ENCODE measurements at regions not wholly inside any gene's neighbourhood (a gene's known extent, or its start where the extent isn't known, plus 50 kb on each side); places are given as distances from the start of the nearest gene placed in this dataset.

DNA sequence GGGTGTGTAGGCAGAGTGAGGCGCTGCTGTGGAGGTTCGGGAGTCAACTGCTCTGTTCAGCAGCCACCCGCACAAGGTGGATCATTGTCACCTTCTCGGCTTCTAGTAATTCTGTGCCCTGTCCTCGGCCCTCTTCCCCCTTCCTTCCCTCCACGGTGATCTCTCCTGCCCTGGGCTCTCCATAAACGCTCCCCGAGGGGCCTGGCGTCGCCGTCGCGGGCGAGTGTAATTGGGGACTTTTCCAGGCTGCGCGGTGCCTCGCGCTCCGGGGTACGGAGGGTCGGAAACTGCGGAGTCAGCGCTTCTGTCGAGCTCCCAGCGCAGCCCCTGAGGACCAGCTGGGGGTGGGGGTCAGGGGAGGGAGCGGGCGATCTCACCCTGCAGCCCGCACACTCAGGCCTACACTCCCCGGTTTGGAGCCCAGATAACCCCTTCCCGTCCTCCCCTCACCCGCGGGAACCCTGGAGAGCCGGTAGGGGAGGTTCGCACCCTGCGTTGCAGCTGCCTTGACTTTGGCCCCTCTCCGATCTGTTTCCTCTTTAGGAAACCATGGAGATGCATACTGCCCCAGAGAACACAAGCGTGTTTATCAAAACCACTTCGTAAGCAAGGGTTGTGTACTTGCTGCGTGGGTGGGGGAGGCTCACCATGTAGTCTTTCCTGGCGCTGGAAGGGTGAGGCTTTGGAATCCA is 188.3 kb upstream of the ZNF618 start:
- peaks cover 16 to 19% of the 10 kb centered on the region in 2 donors for H3K27me3 ChIP-seq (ENCODE audit: control insufficient read depth in 1 of 2, insufficient read depth in 2 of 2, low read length in 2 of 2)
- H3K4me3 ChIP-seq (ENCODE audit: low read depth in 1 of 2, low read length in 2 of 2), result no peak overlapping the region
- no peaks in the 10 kb centered on the region for H3K4me1 ChIP-seq (ENCODE audit: insufficient read depth, low read length)
- H3K9ac ChIP-seq (ENCODE audit: low read length), result no peak overlapping the region
- no peaks in the 10 kb centered on the region for H3K36me3 ChIP-seq (ENCODE audit: insufficient read depth, low read length)
- H3K9me3 ChIP-seq (ENCODE audit: low read length), result no peaks in the 10 kb centered on the region
- H3K27ac ChIP-seq (ENCODE audit: low read depth, low read length), result no peak overlapping the region

DNA sequence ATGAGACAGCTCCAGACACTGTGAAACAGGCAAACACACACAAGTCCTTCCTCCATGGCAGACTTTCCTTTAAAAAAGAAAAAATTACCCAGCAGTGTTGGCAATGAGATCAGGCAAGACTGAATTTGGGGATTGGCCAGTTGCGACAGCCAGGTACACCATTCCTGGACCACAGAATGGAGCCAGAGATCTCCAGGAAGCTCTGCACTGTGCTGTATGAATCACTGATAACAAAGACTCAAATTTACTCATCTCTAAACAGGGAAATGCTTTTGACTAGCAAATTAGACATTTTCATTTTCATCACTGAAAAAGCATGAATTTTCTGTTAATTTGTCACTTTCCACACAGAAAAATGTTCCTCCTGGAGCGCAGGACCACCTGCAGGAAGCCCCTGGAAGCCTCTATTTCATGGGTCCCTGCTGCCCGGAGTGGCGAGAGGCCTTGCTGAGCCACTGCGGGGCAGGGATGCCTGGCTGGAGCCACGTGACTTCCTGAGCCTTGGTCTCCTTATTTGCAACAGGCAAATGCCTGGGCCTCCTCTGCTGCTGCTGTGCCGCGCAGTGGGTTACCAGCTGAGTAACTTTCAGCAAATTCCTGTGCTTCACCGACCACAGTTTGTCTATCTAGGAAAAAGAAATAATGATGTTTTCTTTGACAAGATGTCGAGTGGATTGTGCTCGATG is 185.9 kb upstream of the ZNF618 start:
- no peak overlapping the region for H3K4me3 ChIP-seq (ENCODE audit: low read depth in 1 of 2, low read length in 2 of 2)
- peaks cover 16 to 19% of the 10 kb centered on the region in 2 donors for H3K27me3 ChIP-seq (ENCODE audit: control insufficient read depth in 1 of 2, insufficient read depth in 2 of 2, low read length in 2 of 2)
- no peak overlapping the region for H3K9ac ChIP-seq (ENCODE audit: low read length)
- H3K9me3 ChIP-seq (ENCODE audit: low read length), result no peaks in the 10 kb centered on the region
- H3K36me3 ChIP-seq (ENCODE audit: insufficient read depth, low read length), result no peaks in the 10 kb centered on the region
- H3K4me1 ChIP-seq (ENCODE audit: insufficient read depth, low read length), result no peaks in the 10 kb centered on the region
- H3K27ac ChIP-seq (ENCODE audit: low read depth, low read length), result no peak overlapping the region

DNA sequence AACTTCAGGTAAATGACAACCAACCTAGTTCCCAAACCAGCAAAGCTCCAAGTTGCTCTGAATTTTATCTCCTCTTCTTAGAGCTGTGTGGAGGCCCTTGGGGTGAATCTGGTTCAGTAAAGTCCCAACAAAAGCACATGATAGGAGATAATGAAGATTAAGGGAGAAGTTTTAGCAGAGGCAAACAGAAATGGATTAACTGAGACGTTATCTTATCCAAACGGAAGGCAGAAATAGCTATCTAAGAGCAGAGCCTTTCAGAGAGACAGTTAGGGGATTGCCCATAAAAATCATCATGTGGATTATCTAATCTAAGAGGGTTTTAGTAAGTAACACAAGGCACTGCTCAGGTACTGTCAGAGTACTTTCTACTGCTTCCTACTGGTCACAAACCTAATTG is 183.9 kb upstream of the ZNF618 start:
- H3K36me3 ChIP-seq (ENCODE audit: insufficient read depth, low read length), result no peaks in the 10 kb centered on the region
- no peak overlapping the region for H3K27ac ChIP-seq (ENCODE audit: low read depth, low read length)
- no peak overlapping the region for H3K4me3 ChIP-seq (ENCODE audit: low read depth in 1 of 2, low read length in 2 of 2)
- no peaks in the 10 kb centered on the region for H3K9me3 ChIP-seq (ENCODE audit: low read length)
- no peaks in the 10 kb centered on the region for H3K4me1 ChIP-seq (ENCODE audit: insufficient read depth, low read length)
- peaks cover 15 to 17% of the 10 kb centered on the region in 2 donors for H3K27me3 ChIP-seq (ENCODE audit: control insufficient read depth in 1 of 2, insufficient read depth in 2 of 2, low read length in 2 of 2)
- no peak overlapping the region for H3K9ac ChIP-seq (ENCODE audit: low read length)

DNA sequence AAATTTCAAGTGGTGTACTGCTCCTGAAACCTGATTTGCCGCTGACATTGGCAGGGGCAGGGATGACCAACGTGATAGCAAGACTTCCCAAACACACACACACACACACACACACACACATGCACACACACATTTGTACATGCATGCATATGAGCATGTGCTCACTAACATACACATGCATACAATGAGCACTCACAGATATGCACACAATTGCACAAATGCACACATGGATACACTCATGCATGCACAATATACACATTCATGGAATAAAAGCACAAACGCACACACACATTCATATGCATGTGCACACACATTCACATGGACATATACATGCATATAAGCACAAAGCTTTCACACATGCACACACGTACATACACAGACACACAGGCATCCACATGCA is 181.2 kb upstream of the ZNF618 start:
- Histone ChIP-seq H3K4me3 (ENCODE audit: low read depth in 1 of 2, low read length in 2 of 2) (no peak overlapping the region), H3K36me3 (ENCODE audit: insufficient read depth, low read length) (no peaks in the 10 kb centered on the region), H3K27me3 (ENCODE audit: control insufficient read depth in 1 of 2, insufficient read depth in 2 of 2, low read length in 2 of 2) (no peaks in the 10 kb centered on the region), H3K27ac (ENCODE audit: low read depth, low read length) (no peak overlapping the region), H3K4me1 (ENCODE audit: insufficient read depth, low read length) (no peaks in the 10 kb centered on the region), H3K9me3 (ENCODE audit: low read length) (no peaks in the 10 kb centered on the region), H3K9ac (ENCODE audit: low read length) (no peak overlapping the region)

DNA sequence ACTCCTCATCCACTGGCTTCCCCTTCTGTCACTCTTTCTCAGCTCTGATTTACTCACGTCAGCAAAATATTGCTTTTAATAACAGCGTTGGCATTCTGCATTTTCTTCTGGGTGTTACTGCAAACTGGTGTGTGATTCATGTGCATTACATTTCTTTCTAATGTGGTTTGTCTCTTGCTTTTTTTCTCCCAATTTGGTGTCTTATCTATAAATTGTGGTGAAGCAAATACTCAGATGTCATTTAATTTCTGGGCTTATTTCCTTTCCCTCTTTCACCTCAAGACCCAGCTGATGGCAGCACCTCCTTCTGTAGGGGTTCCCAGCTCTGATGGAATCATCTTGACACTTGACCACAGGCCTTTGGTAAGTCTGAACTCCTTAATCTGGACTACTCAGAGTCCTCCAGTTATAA is 180.7 kb upstream of the ZNF618 start:
- no peak overlapping the region for H3K9ac ChIP-seq (ENCODE audit: low read length)
- H3K36me3 ChIP-seq (ENCODE audit: insufficient read depth, low read length), result no peaks in the 10 kb centered on the region
- H3K27ac ChIP-seq (ENCODE audit: low read depth, low read length), result no peak overlapping the region
- H3K9me3 ChIP-seq (ENCODE audit: low read length), result no peaks in the 10 kb centered on the region
- H3K4me1 ChIP-seq (ENCODE audit: insufficient read depth, low read length), result no peaks in the 10 kb centered on the region
- H3K4me3 ChIP-seq (ENCODE audit: low read depth in 1 of 2, low read length in 2 of 2), result no peak overlapping the region
- H3K27me3 ChIP-seq (ENCODE audit: control insufficient read depth in 1 of 2, insufficient read depth in 2 of 2, low read length in 2 of 2), result no peaks in the 10 kb centered on the region

DNA sequence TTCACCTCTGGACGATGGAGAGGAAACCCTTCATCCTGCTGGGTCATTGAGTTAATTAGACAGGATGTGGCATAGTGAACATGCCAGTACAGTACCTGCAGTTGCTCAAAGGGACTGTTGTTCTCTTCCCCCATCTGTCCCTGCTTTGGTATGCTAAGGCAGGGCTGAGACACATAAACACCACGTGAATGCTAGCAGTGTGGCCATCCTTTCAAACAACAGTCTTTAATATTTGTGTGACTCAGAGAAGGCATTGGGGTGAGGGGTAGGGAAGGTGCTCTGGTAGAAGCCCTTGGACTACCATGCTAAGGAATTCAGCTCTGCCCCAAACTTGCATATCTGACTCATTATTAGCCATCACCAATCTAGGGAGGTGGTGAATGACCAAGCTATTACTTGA is 180.2 kb upstream of the ZNF618 start:
- Histone ChIP-seq H3K4me1 (ENCODE audit: insufficient read depth, low read length) (no peaks in the 10 kb centered on the region), H3K27me3 (ENCODE audit: control insufficient read depth in 1 of 2, insufficient read depth in 2 of 2, low read length in 2 of 2) (no peaks in the 10 kb centered on the region), H3K9me3 (ENCODE audit: low read length) (no peaks in the 10 kb centered on the region), H3K4me3 (ENCODE audit: low read depth in 1 of 2, low read length in 2 of 2) (no peak overlapping the region), H3K9ac (ENCODE audit: low read length) (no peak overlapping the region), H3K27ac (ENCODE audit: low read depth, low read length) (no peak overlapping the region), H3K36me3 (ENCODE audit: insufficient read depth, low read length) (no peaks in the 10 kb centered on the region)

DNA sequence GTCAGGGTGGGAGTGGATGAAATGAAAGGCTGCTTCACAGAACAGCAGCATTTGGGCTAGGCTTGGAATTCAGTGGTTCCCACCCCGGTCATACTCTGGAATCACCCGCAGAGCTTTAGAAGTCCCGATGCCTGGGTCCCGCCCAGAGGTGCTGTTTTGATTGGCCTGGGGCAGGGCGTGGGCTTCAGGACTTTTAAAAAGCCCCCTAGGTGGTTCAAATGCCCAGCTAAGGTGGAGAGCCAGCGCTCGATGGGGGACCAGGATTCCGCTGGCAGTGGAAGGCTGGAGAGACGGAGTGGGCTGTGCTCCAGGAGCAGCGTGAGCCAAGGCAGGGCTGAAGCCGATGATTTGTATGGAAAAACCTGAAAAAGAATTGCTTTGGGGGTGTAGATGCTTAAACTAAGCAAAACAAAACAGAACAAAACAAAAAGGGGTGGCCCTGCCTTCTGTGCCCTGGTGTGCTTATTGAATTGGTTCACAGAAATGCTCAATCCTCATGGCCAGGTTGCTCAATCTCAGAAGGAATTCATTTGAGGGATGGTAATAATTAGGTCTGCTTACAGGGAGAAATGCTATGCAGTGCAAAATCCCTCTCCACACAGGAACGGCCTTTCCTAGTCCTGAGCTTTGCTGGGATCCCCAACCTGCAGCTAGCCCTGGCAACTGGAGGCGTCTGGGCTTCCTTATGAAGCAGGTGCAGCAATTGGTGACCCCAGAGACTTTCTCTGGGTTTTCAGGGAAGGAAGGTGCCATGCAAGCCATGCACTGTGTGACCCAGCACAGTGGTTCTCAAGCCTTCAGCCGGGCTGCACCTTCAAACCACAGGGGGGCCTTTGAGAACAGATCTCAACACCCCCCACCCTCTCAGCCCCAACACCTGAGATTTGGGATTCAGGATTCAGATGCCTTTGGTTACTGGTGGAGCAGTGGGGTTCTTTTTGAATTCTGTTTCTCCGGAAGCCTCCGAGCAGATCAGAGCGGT is 174.0 kb upstream of the ZNF618 start:
- no peak overlapping the region for H3K27ac ChIP-seq (ENCODE audit: low read depth, low read length)
- H3K4me1 ChIP-seq (ENCODE audit: insufficient read depth, low read length), result no peaks in the 10 kb centered on the region
- no peak overlapping the region for H3K4me3 ChIP-seq (ENCODE audit: low read depth in 1 of 2, low read length in 2 of 2)
- H3K9me3 ChIP-seq (ENCODE audit: low read length), result no peaks in the 10 kb centered on the region
- H3K9ac ChIP-seq (ENCODE audit: low read length), result no peak overlapping the region
- H3K27me3 ChIP-seq (ENCODE audit: control insufficient read depth in 1 of 2, insufficient read depth in 2 of 2, low read length in 2 of 2), result no peaks in the 10 kb centered on the region
- no peaks in the 10 kb centered on the region for H3K36me3 ChIP-seq (ENCODE audit: insufficient read depth, low read length)

DNA sequence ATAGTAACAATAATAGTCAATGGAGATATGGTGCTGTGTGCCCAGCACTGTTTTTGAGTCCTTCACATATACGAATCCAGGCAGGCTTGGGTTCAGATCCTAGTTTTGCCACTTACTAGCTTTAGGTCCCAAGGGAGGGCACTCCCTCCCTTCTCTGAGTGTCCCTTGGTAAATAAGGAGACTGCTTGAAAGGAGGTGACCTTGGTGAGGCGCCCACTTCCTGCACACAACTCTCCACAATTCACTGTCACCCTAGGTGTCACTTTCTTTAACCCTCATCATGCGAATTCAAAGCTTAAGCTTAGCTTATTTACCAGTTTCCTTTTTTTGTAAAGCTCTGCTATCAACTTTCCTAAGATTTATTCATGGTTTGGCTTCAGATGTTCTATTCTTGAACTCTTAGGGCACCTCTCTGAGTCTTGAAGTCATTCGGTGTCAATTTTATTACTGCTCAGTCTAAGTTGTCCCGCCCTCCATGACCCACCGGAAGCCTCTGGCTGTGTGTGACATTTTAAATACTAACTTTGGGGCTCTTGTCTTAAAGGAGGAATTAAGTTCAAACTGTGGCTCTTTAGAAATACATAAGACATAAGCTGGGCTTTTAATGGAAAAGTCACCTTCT is 170.7 kb upstream of the ZNF618 start:
- Histone ChIP-seq H3K9me3 (ENCODE audit: low read length) (no peaks in the 10 kb centered on the region), H3K4me1 (ENCODE audit: insufficient read depth, low read length) (no peaks in the 10 kb centered on the region), H3K4me3 (ENCODE audit: low read depth in 1 of 2, low read length in 2 of 2) (no peak overlapping the region), H3K36me3 (ENCODE audit: insufficient read depth, low read length) (no peaks in the 10 kb centered on the region), H3K9ac (ENCODE audit: low read length) (no peak overlapping the region), H3K27me3 (ENCODE audit: control insufficient read depth in 1 of 2, insufficient read depth in 2 of 2, low read length in 2 of 2) (no peaks in the 10 kb centered on the region), H3K27ac (ENCODE audit: low read depth, low read length) (no peak overlapping the region)

DNA sequence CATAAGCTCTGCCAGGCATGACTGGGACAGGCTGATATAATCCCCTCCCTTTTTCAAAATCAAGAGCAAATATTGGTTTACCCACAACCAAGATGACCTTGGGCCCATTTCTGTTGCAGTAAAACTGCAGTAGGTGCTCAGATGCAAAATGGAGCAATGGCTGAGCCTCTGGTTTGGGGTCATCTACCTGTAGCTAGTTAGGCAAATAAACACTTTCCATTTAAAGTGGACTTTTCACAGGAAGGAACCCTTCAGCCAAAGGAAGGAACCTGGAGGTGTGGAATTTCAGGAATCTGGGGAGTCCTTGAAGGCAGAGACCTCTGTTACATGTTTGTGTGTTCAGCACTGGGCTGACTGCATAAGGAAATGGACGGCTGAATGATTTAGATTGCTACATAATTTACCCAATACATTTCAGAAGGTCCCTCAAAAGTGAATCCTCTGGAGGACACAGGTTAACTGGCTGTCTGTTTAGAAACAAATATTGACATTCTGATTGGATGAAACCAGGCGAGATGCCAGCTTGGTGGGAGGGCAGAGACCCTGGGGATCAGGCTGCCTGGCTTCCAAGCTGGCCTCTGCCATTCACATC is 170.1 kb upstream of the ZNF618 start:
- Histone ChIP-seq H3K9me3 (ENCODE audit: low read length) (no peaks in the 10 kb centered on the region), H3K4me3 (ENCODE audit: low read depth in 1 of 2, low read length in 2 of 2) (no peak overlapping the region), H3K4me1 (ENCODE audit: insufficient read depth, low read length) (no peaks in the 10 kb centered on the region), H3K9ac (ENCODE audit: low read length) (no peak overlapping the region), H3K27me3 (ENCODE audit: control insufficient read depth in 1 of 2, insufficient read depth in 2 of 2, low read length in 2 of 2) (no peaks in the 10 kb centered on the region), H3K27ac (ENCODE audit: low read depth, low read length) (no peak overlapping the region), H3K36me3 (ENCODE audit: insufficient read depth, low read length) (no peaks in the 10 kb centered on the region)

DNA sequence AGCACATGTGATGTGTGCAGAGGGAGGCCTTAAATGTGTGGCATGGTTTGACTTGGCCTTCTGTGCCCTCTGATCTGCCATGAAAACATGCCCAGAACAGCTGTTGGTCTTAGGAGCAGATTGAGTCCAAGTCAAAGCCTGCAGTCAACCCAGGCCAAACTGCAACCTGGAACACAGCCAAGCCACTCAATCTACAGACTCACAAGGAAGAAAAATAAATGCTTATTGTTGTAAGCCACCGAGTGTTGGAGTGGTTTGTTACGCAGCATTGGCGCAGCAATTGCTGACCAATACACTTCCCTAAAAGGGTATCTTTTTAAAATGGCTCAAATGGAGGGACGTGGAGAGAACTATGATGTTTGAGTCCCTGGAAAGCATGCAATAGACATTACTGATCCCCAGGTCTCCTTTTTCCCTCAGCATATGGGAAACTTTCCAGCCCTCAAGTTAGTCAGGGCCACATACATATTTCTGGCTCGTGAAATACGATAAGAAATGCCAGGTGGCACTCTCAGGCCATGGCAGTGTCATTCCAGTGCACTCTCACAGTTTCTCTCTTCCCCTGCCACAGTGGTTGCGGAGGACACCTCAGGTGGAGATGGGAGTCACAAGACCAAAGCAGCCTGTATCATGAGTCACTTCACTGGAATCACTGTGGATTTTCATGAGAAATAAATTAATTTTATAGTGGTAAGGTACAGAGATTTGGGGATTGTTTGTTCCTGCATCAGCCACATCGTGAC is 168.0 kb upstream of the ZNF618 start:
- H3K27ac ChIP-seq (ENCODE audit: low read depth, low read length), result no peak overlapping the region
- H3K4me3 ChIP-seq (ENCODE audit: low read depth in 1 of 2, low read length in 2 of 2), result no peak overlapping the region
- no peak overlapping the region for H3K9ac ChIP-seq (ENCODE audit: low read length)
- H3K27me3 ChIP-seq (ENCODE audit: control insufficient read depth in 1 of 2, insufficient read depth in 2 of 2, low read length in 2 of 2), result no peaks in the 10 kb centered on the region
- no peaks in the 10 kb centered on the region for H3K36me3 ChIP-seq (ENCODE audit: insufficient read depth, low read length)
- no peaks in the 10 kb centered on the region for H3K9me3 ChIP-seq (ENCODE audit: low read length)
- no peaks in the 10 kb centered on the region for H3K4me1 ChIP-seq (ENCODE audit: insufficient read depth, low read length)

Data from muscle layer of colon (tissue), 2 donors.